GM10266 (cell line): ENCODE measurements at regions not wholly inside any gene's neighbourhood (a gene's known extent, or its start where the extent isn't known, plus 50 kb on each side); places are given as distances from the start of the nearest gene placed in this dataset.

Experiments
- DNase-seq: peaks from one replicate; pipeline ENCODE4 v3.0.0; 2012; ENCODE audit errors: extremely low spot score
- TF ChIP-seq, protein P1 (sequence below): IDR thresholded peaks from 2 replicates; pipeline ENCODE4 v1.5.1; 2012; ENCODE audit warnings: mild to moderate bottlenecking, low read depth; ENCODE audit not compliant: control insufficient read depth, insufficient read depth; ENCODE audit errors: missing control alignments

DNA sequence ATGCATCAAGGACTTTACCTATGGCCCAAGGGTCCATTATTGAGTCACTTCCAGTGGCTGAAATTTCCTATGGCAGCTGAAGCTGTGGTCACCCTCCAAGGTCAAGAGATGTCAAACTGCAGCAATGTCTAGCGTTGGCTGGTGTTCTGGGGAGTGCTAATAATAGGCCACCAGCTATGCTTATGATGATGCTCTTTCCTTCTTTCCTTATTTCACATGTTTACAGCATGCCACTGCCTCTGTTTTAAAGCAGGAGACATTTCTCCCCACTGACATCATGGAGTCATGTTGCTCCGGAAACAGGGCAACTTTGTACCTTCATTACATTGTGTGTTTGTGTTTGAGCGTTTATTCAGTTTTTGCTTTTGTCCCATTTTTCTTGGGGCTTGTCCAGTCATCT is 62.6 kb upstream of the CYYR1 start:
- TF ChIP-seq, protein P1, sequence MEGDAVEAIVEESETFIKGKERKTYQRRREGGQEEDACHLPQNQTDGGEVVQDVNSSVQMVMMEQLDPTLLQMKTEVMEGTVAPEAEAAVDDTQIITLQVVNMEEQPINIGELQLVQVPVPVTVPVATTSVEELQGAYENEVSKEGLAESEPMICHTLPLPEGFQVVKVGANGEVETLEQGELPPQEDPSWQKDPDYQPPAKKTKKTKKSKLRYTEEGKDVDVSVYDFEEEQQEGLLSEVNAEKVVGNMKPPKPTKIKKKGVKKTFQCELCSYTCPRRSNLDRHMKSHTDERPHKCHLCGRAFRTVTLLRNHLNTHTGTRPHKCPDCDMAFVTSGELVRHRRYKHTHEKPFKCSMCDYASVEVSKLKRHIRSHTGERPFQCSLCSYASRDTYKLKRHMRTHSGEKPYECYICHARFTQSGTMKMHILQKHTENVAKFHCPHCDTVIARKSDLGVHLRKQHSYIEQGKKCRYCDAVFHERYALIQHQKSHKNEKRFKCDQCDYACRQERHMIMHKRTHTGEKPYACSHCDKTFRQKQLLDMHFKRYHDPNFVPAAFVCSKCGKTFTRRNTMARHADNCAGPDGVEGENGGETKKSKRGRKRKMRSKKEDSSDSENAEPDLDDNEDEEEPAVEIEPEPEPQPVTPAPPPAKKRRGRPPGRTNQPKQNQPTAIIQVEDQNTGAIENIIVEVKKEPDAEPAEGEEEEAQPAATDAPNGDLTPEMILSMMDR = no peak
- no peak for DNase-seq

DNA sequence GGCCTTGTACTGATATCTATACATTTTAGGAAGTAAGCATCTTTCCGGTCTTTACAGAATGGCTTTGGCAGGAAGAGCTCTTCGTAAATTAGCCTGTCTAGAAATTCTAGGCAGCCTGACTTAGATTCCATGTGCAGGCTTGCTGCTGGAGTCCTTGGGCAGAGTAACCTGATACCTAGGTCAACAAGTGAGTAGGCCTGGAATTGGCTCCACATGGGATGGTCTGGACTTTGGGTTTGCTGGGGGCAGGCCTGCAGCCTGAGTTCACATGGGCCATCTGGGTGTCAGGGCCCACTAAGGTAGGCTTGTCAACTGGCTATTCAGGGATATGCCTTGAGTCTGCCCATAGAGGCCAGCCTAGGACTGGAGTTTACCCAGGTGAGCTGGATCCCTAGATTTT is 59.6 kb upstream of the CYYR1 start:
- TF ChIP-seq, protein P1 = no peak
- no peak for DNase-seq

DNA sequence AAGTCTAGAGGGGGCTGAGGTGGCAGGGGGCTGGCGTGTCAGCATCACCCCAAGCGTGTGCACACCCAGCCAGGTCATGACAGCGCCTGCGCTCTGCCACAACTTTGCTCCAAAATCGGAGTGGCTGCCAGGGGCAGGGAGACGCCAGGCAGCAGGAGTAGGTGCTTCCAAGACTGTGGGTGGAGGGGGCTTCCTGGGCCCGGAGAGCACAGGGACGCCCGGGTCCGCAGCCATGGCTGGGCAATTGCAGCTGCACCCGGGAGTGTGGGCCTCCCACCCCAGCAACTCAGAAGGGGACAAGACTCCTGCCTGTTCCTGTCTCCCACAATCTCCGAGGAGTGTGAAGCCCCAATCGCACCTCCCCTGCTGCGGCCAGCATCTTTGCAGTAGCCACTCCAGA is 53.1 kb upstream of the CYYR1 start:
- no peak for DNase-seq
- TF ChIP-seq, protein P1 = no peak

DNA sequence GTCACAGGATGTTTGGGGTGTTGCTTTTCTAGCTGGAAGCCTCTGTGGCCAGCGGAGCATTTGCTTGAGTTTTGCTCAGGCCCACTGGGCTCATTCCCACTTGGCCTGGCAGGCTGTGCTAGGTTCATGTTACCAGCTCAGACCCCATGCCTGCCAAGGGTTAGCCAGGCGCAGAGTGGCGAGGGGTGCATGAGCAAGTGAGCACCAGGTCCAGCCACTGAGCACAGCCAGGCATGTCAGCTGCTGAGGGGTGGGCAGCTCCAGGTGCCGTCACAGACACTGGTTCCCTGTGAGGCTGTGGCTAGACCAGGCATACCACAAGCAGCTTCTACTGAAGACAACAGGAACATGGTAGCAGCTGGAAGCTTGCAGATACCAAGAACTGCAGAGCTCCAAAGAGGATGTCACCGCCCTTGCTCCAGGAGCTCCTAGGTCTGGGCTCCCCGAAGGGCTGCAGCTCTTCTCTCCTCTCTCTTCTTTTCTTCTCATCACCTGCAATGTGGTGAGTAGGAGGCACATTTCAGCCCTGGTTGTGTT is 52.0 kb upstream of the CYYR1 start:
- no peak for DNase-seq
- TF ChIP-seq, protein P1 = no peak
